Activated naive CD4-positive, alpha-beta T cell treated with anti-CD3 and anti-CD28 coated beads for 36 hours (primary cell): ENCODE measurements at regions not wholly inside any gene's neighbourhood (a gene's known extent, or its start where the extent isn't known, plus 50 kb on each side); places are given as distances from the start of the nearest gene placed in this dataset.
"Not testable (repeated sequence)": the region's sequence is repeated elsewhere in the genome, so short reads cannot be mapped to it uniquely, and the experiment has no call there.

ENCODE experiments used
- CTCF ChIA-PET: fragments of 350-600 bp; sonication (Branson Sonifier 250); formaldehyde crosslinking; loops from one replicate; lab custom pipeline; 2021; ENCODE audit warnings: antibody characterized with exemption; lab: Charles Lee
- DNase-seq: peaks from one replicate; pipeline ENCODE4 v3.0.0-alpha.2; 2020
- H3K27ac Mint-ChIP-seq: one replicate; pipeline ENCODE4 v1.8.0; 2021; ENCODE audit warnings: mild to moderate bottlenecking, mixed read lengths
- H3K27me3 Mint-ChIP-seq: one replicate; pipeline ENCODE4 v1.8.0; 2021; ENCODE audit warnings: low read depth, mixed read lengths
- H3K36me3 Mint-ChIP-seq: one replicate; pipeline ENCODE4 v1.8.0; 2021; ENCODE audit warnings: low read depth, mixed read lengths
- H3K4me1 Mint-ChIP-seq: one replicate; pipeline ENCODE4 v1.8.0; 2021; ENCODE audit warnings: low read depth, mixed read lengths
- H3K4me3 Mint-ChIP-seq: one replicate; pipeline ENCODE4 v1.8.0; 2021; ENCODE audit warnings: mild to moderate bottlenecking, moderate library complexity, mixed read lengths
- H3K9me3 Mint-ChIP-seq: one replicate; pipeline ENCODE4 v1.8.0; 2021; ENCODE audit warnings: mixed read lengths
- intact Hi-C: fragments of 100-400 bp; cut with micrococcal nuclease; formaldehyde crosslinking; loops from one replicate; pipeline ENCODE4 v1.15.1; 2023

DNA sequence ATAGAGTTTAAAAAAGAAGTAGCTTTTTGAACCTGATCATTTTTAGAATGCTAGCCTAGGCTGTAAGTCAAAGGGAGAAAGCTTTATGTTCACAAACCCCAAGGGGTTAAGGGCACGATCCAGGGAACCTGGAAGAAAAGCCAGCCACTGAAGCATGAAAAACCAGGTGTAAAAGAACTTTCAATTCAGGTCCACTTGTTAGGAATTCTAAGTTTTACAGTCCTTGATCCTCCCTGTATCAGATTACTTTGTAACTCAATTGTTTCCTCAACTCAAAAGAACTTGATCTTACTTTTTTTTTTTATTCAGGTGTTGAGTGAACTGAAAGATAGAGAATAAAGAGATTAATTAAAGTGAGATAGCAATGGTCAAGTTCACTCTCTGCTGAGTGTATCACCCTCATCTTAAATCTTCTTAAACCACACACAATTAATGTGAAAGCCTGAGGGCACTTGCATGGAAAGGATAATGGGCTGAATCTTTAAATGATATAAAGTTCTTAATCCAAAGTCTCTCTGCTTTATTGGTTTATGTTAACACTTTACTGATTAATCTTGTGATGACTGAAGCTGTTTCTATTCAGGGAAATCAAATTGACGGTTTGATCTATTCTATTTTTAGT lies 672.2 kb upstream of the LRRN3 start:
- H3K27ac Mint-ChIP-seq = no peak overlapping the region
- H3K27me3 Mint-ChIP-seq = no peaks in the 10 kb centered on the region
- CTCF ChIA-PET = interaction anchor here (0.6 kb wide), 1 partner anchor 1404 kb away, joined by 3 read pairs; no protein-coding TSS in a partner anchor
- DNase-seq = no peak
- H3K36me3 Mint-ChIP-seq = no peaks in the 10 kb centered on the region
- H3K9me3 Mint-ChIP-seq = no peaks in the 10 kb centered on the region
- intact Hi-C loops = no loop called here
- H3K4me3 Mint-ChIP-seq = no peak overlapping the region
- no peaks in the 10 kb centered on the region for H3K4me1 Mint-ChIP-seq

DNA sequence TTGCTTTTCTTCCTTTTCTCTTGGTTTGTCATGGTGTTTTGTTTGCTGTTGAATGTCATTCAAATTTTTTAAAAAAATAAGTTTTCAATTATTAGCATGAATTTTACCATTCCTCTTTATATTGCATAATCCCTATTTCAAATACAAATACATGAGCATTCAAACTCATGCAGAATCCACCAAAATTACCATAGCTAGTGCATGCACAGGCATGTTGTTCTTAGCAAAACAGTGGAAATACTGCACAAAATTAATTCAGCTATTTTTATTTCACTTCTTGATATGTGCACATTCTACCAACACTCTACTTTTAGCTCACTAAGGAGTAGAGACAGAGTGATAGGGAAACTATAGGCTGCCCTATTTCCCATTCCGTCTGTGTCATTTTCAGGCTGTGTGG lies 670.1 kb upstream of the LRRN3 start:
- intact Hi-C loops = no loop called here
- no peak overlapping the region for H3K4me3 Mint-ChIP-seq
- no peaks in the 10 kb centered on the region for H3K27me3 Mint-ChIP-seq
- H3K9me3 Mint-ChIP-seq = no peaks in the 10 kb centered on the region
- H3K27ac Mint-ChIP-seq = no peak overlapping the region
- H3K4me1 Mint-ChIP-seq = no peaks in the 10 kb centered on the region
- CTCF ChIA-PET = no interaction called here
- H3K36me3 Mint-ChIP-seq = no peaks in the 10 kb centered on the region
- no peak for DNase-seq

DNA sequence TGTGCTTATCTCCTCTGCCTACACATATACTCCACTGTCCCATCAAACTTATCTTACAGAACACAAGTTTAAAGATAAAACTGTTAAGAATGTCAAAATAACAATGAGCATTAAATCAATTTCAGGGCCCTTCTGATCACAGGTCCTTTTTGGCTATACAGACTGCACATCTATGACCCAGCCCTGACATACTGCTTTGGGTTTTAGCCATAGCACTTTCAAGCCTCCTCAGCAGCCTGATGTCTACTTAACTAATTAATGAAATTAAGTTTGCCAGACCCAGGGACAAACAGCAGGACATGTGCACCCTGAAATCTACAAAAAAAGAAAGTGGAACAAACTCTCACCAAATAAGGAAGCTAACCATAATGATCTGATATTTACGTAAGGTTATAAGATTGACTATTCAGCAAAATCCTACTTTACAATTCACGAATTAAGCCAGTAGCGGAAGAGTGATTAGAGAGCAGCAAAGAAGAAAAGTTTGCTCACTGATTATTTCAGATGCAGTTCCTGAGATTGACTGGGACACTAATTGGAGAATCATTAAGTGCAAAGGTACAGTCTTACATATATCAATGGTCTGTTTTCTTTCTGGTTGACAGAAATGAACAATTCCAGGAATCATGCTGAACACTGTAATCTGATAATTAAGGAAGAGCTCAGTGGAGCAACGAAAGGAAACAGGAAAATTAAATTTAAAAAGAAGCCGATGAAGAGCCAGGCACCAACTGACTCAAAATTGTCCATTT lies 669.3 kb upstream of the LRRN3 start:
- no peaks in the 10 kb centered on the region for H3K27me3 Mint-ChIP-seq
- no peaks in the 10 kb centered on the region for H3K9me3 Mint-ChIP-seq
- no peak for DNase-seq
- H3K36me3 Mint-ChIP-seq = no peaks in the 10 kb centered on the region
- no peak overlapping the region for H3K27ac Mint-ChIP-seq
- H3K4me3 Mint-ChIP-seq = no peak overlapping the region
- CTCF ChIA-PET = interaction anchor here (0.6 kb wide), 1 partner anchor 1247 kb away, joined by 3 read pairs; no protein-coding TSS in a partner anchor
- intact Hi-C loops = no loop called here
- H3K4me1 Mint-ChIP-seq = no peaks in the 10 kb centered on the region

DNA sequence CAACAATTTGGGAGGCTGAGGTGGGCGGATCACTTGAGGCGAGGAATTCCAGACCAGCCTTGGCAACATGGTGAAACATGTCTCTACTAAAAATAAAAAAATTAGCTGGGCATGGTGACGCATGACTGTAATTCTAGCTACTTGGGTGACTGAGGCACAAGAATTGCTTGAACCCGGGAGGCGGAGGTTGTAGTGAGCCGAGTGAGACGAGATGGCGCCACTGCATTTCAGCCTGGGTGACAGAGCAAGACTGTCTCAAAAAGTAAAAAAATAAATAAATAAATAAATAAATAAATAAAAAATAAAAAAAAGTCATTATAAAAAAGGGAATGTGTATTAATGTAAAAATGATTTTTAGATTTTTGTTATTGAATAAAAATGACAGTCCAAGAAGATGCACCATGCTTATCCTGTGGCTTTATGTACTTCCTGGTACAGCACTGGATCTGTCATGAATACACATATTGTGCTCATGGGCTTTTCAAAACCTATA lies 658.8 kb upstream of the LRRN3 start:
- CTCF ChIA-PET = interaction anchor here (0.9 kb wide), 1 partner anchor 10 kb away, joined by 3 read pairs; no protein-coding TSS in a partner anchor
- Mint-ChIP-seq H3K4me1 (no peaks in the 10 kb centered on the region), H3K27me3 (no peaks in the 10 kb centered on the region), H3K9me3 (no peaks in the 10 kb centered on the region), H3K4me3 (no peak overlapping the region), H3K27ac (no peak overlapping the region), H3K36me3 (no peaks in the 10 kb centered on the region)
- no peak for DNase-seq
- intact Hi-C loops = loop anchor here (10.0 kb wide), 1 partner anchor 663 kb away; the partner anchor contains the start of gene LRRN3

DNA sequence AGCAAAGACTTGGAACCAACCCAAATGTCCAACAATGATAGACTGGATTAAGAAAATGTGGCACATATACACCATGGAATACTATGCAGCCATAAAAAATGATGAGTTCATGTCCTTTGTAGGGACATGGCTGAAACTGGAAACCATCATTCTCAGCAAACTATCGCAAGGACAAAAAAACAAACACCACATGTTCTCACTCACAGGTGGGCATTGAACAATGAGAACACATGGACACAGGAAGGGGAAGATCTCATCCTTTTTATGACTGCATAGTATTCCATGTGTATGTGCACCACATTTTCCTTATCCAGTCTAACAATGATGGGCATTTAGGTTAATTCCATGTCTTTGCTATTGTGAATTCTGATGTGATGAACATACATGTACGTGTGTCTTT lies 652.0 kb upstream of the LRRN3 start:
- H3K4me1 Mint-ChIP-seq, H3K27ac Mint-ChIP-seq, H3K27me3 Mint-ChIP-seq, DNase-seq, H3K9me3 Mint-ChIP-seq, H3K36me3 Mint-ChIP-seq, H3K4me3 Mint-ChIP-seq, CTCF ChIA-PET: not testable (repeated sequence)
- intact Hi-C loops = loop anchor here (10.0 kb wide), 1 partner anchor 656 kb away; the partner anchor contains the start of gene LRRN3

DNA sequence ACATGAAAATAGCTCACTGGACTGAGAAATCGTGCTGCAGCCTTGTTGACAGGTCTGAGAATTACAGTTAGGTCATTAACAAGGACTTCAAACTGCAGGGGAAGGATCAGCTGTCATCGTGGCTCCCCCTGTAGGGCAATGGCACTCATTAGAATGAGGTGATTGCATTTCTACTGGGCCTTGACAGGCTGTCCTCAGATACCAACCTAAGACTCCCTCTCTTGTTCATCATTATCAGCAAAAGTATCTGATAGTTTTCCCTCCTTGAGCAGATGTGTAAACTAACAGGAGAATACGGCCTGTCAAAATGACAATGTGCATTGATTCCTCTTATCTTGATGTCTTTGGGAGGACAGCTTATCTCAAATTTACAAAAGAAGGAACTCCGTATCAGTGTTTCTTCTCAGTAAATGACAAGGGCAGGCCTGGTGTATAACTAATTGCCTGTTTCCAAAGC lies 648.5 kb upstream of the LRRN3 start:
- Mint-ChIP-seq H3K27me3 (no peaks in the 10 kb centered on the region), H3K27ac (no peak overlapping the region), H3K9me3 (peaks cover 6% of the 10 kb centered on the region), H3K36me3 (no peaks in the 10 kb centered on the region), H3K4me3 (no peak overlapping the region), H3K4me1 (no peaks in the 10 kb centered on the region)
- intact Hi-C loops = loop anchor here (1.0 to 2.0 kb wide), 2 partner anchors 352 to 598 kb away; no protein-coding TSS in a partner anchor
- DNase-seq = peak; percentile 46
- CTCF ChIA-PET = interaction anchor here (0.6 to 0.8 kb wide), 4 partner anchors 11 to 1781 kb away, joined by 3 to 6 read pairs (median 3); no protein-coding TSS in a partner anchor

DNA sequence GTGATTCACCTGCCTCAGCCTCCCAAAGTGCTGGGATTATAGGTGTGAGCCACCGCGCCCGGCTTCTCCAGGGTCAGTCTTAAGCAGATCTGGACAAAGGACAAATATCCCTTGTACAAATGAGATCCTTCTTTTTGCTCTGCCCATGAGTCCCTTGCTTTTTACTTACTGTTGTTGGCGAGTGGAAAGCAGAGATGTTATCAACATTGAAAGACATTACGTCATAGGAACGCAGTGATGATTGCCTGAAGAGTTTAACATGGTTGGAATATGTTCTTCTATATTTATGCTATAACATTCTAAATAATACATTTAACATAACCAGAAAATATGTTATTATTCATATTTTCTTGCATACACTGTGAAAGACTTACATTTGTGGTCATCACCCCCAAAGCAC lies 644.3 kb upstream of the LRRN3 start:
- DNase-seq = no peak
- CTCF ChIA-PET = no interaction called here
- Mint-ChIP-seq H3K4me1 (no peaks in the 10 kb centered on the region), H3K27ac (no peak overlapping the region), H3K4me3 (no peak overlapping the region), H3K36me3 (no peaks in the 10 kb centered on the region), H3K9me3 (no peaks in the 10 kb centered on the region), H3K27me3 (no peaks in the 10 kb centered on the region)
- intact Hi-C loops = no loop called here

DNA sequence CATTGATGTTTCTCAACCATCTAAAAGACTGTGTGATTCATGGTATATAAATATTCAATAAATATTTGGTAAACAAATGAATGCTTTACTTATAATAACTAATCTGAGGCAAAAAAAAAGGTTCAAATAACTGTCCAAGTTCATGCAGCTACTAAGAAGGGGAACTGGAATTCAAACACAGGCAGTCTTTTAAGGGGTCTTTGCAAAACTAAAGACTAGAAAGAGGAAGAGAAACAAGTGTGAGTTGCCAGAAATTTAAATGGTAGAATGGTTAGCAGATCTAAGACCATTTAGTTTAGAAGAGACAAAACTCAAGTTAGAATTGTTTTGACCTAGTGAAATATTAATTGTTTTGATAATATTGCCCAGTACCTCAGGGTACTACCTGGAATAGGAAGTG lies 642.0 kb upstream of the LRRN3 start:
- Mint-ChIP-seq H3K27me3 (no peaks in the 10 kb centered on the region), H3K4me3 (no peak overlapping the region), H3K36me3 (no peaks in the 10 kb centered on the region), H3K9me3 (no peaks in the 10 kb centered on the region), H3K27ac (no peak overlapping the region), H3K4me1 (no peaks in the 10 kb centered on the region)
- CTCF ChIA-PET = no interaction called here
- DNase-seq = no peak
- intact Hi-C loops = no loop called here

DNA sequence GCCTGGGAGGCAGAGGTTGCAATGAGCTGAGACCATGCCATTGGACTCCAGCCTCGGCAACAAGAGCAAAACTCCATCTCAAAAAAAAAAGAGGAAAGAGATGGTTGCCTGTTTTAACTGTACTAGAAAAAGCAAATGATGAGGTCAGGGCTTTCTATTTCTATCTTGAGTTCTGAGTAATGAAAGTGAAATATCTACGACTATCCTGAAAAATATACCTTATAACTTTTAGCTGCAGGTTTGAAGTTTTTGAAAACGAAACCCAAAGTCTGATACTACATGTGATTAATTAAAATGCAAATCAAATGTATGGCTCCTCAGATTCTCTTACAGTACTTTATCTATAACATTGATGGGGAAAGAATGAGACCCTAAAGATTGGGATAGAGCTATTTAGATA lies 636.2 kb upstream of the LRRN3 start:
- no peak for DNase-seq
- intact Hi-C loops = no loop called here
- no peaks in the 10 kb centered on the region for H3K36me3 Mint-ChIP-seq
- H3K27ac Mint-ChIP-seq = no peak overlapping the region
- CTCF ChIA-PET = no interaction called here
- H3K4me1 Mint-ChIP-seq = no peaks in the 10 kb centered on the region
- H3K9me3 Mint-ChIP-seq = no peaks in the 10 kb centered on the region
- H3K4me3 Mint-ChIP-seq = no peak overlapping the region
- no peaks in the 10 kb centered on the region for H3K27me3 Mint-ChIP-seq

DNA sequence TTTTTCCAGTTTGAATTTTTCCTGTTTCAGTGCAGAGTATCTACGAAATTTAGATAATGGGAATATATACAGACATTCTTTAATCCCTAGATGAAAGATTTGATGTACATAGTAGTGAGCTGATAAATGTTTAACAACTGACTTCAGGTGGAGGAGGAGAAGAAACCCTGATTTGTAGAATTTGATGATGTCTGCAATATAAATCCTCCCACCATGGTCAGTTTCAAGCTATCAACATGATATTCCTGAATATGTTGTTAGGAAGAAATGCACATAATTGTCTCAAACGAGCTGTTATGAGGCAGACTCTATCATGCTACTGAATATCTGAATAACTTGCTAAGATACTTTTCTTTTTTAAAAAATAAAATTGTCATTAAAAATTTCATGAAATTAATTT lies 629.3 kb upstream of the LRRN3 start:
- no peaks in the 10 kb centered on the region for H3K9me3 Mint-ChIP-seq
- no peaks in the 10 kb centered on the region for H3K4me1 Mint-ChIP-seq
- no peaks in the 10 kb centered on the region for H3K36me3 Mint-ChIP-seq
- no peak overlapping the region for H3K27ac Mint-ChIP-seq
- intact Hi-C loops = no loop called here
- peaks cover 3% of the 10 kb centered on the region for H3K27me3 Mint-ChIP-seq
- H3K4me3 Mint-ChIP-seq = no peak overlapping the region
- CTCF ChIA-PET = no interaction called here
- DNase-seq = no peak

DNA sequence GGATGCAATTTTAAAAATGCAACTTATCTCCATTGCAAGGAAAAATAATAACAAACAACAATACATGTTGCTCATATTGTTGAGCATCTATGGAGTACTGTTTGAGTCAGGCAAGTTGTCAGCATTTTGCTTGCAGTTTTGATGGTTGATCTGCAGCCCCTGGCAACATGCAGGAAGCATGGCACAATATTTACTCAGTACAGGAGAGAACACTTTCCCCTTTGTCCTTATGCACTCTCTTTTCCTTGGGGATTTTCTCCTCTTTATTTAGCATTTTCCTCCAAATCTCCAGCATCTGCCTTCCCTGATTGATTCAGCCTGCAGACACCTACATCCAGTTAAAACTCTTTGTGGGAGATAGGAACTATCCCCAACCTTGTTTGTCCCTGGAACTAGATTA lies 620.5 kb upstream of the LRRN3 start:
- DNase-seq = no peak
- Mint-ChIP-seq H3K4me3 (no peak overlapping the region), H3K27ac (no peak overlapping the region), H3K4me1 (no peaks in the 10 kb centered on the region), H3K27me3 (peaks cover 2% of the 10 kb centered on the region), H3K9me3 (peaks cover 2% of the 10 kb centered on the region), H3K36me3 (no peaks in the 10 kb centered on the region)
- intact Hi-C loops = no loop called here
- CTCF ChIA-PET = no interaction called here

DNA sequence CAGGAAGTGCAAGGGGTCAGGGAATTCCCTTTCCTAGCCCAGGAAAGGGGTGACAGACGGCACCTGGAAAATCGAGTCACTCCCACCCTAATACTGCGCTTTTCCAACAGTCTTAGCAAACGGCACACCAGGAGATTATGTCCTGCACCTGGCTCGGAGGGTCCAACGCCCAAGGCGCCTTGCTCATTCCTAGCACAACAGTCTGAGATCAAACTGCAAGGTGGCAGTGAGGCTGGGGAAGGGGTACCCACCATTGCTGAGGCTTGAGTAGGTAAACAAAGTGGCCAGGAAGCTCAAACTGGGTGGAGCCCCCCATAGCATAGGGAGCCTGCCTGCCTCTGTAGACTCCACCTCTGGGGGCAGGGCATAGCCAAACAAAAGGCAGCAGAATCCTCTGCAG lies 618.5 kb upstream of the LRRN3 start:
- DNase-seq, H3K9me3 Mint-ChIP-seq, intact Hi-C loops, H3K27ac Mint-ChIP-seq, H3K4me3 Mint-ChIP-seq, H3K27me3 Mint-ChIP-seq, CTCF ChIA-PET, H3K36me3 Mint-ChIP-seq, H3K4me1 Mint-ChIP-seq: not testable (repeated sequence)

DNA sequence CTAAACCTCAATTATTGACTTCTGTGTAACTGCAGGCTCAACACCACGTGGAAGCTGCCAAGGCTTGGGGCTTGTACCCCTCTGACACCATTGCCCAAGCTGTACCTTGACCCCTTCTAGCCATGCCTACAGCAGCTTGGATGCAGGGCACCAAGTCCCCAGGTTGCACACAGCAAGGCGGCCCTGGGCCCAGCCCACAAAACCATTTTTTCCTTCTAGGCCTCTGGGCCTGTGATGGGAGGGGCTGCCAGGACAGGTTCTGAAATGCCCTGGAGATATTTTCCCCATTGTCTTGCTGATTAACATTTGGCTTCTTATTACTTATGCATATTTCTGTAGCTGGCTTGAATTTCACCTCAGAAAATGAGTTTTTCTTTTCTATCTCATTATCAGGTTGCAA lies 610.0 kb upstream of the LRRN3 start:
- Mint-ChIP-seq H3K4me1 (no peaks in the 10 kb centered on the region), H3K27me3 (no peaks in the 10 kb centered on the region), H3K36me3 (peaks cover 4% of the 10 kb centered on the region), H3K4me3 (no peak overlapping the region), H3K9me3 (peaks cover 7% of the 10 kb centered on the region), H3K27ac (no peak overlapping the region)
- no peak for DNase-seq
- intact Hi-C loops = no loop called here
- CTCF ChIA-PET = no interaction called here
